HG02870 (cell line): ENCODE measurements at regions not wholly inside any gene's neighbourhood (a gene's known extent, or its start where the extent isn't known, plus 50 kb on each side); places are given as distances from the start of the nearest gene placed in this dataset.
"Not testable (repeated sequence)": the region's sequence is repeated elsewhere in the genome, so short reads cannot be mapped to it uniquely, and the experiment has no call there.

Experiments
- ATAC-seq: cut with Tn5 transposase; IDR thresholded peaks from one replicate; pipeline ENCODE4 v1.9.1; 2021; ENCODE audit warnings: mild to moderate bottlenecking, moderate library complexity; ENCODE audit not compliant: unreplicated experiment

- ATAC-seq = no peak
Measured at GRCh38 chr2:66110608-66111007, 324.3 kb upstream of the MEIS1 start.

DNA sequence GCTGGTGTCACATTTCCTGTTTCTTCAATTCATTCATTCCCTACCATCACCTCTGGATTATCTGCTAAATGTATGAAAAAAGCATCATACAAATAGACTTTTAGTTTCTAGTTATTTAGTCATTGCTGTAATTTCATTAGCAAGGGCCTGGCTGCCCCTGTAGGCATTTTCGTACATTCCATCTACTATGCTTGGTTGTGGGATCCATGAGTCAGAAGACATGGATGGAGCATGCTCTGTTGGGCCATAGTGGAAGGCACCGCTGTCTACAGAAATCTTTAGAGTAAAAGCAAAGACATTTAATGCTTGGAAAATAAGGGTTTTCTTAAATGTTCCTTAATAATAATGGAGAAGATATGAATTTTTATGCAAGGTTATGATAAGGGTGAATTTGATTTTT is 324.8 kb upstream of the MEIS1 start:
- ATAC-seq = no peak

GRCh38 chr2:66109419-66109818 is 325.5 kb upstream of the MEIS1 start:
- no peak for ATAC-seq

DNA sequence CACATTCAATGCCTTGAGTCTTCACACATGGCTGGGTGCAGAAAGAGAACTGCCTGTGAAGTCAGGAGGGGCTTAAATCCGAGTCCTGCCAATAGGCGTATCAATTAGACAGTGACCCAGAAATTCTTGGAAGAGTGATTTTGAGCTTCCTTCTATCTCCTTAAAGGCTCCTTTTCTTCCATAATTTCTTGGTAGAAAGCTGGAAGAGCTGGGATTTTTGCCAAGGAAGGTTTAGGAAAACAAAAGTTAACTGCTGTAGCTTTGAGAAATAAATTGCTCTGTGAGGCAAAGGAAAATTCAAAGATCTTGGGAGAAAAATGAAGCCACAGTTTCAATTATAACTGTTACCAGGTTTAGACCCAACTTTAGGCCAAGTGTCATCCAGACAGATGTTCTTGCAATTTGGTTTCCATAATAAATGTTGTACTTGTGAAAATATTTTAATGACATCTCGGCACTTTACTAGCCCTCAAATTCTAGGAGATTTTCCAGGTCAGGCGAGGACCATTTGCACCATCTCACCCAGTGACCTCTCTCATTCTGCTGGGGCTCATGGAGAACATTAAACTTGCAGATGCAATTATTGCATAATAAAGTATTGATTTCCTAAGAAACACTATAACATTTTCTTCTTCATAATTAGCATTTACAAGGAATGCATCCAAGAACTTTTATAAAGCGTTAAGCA is 329.7 kb upstream of the MEIS1 start:
- no peak for ATAC-seq

DNA sequence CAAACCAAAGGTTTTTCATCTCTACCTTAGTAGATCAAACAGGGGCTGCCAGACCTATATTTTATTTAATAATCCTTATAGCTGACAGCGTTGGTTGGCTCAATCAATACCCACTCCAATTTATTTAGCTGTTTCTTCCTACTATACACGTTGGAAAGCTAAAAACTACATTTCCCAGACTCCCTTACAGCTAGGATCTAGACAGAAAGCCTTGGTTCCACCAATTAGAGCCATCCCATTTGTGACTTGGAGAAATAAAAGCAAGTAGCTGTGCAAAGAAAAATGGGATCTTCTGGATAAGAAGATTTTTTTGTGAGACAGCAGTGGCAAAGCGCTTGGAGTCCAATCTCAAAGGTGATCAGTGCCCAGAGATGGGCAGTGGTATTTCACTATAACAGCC is 331.3 kb upstream of the MEIS1 start:
- ATAC-seq = no peak

- no peak for ATAC-seq
Measured at GRCh38 chr2:66101206-66101605, 333.7 kb upstream of the MEIS1 start.

- ATAC-seq = no peak
Measured at GRCh38 chr2:66095820-66096345, 339.0 kb upstream of the MEIS1 start.

DNA sequence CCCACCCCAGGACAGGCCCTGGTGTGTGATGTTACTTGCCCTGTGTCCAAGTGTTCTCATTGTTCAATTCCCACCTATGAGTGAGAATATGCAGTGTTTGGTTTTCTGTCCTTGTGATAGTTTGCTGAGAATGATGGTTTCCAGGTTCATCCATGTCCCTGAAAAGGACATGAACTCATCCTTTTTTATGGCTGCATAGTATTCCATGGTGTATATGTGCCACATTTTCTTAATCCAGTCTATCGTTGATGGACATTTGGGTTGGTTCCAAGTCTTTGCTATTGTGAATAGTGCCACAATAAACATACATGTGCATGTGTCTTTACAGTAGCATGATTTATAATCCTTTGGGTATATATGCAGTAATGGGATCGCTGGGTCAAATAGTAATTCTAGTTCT is 340.2 kb upstream of the MEIS1 start:
- not testable (repeated sequence) for ATAC-seq

DNA sequence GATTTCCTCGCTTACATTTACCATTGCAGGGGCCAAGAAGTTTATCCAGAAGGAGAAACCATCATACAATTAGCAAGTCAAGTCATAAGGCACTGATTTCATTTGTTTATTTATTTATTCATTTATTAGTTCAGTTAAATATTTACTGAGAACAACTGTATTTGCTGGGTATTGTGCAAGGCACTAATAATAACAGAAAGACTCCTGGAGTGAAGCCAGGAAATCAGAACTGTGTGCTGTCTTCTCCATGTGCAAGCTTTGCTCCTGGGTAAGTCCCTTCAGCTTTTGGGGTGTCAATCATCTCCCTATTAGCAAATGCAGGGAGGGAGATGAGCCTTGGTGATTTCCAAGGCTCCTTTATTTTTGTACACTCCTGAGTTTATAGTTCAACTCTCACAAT is 341.6 kb upstream of the MEIS1 start:
- no peak for ATAC-seq

GRCh38 chr2:66084948-66085590 is 349.9 kb upstream of the MEIS1 start:
- ATAC-seq = no peak

DNA sequence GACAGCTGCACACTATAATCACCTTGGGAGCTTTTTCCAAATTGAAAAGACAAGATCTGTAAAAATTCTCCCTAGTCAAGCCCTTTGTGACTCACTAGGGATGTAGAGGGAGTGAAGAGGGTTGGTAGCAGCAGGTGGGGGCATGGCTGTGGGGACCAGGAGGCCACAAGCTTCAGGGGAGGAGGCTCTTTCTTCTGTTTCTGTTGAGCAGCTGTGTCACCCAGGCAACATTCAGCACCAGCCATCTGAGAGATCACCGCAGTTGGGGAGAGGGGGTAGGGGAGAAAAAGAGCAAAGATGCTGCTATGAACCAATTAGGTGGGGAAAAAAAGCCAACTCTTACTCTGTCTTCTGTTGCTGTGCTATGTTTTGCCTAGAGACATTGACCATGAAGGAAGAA is 352.3 kb upstream of the MEIS1 start:
- ATAC-seq = no peak

DNA sequence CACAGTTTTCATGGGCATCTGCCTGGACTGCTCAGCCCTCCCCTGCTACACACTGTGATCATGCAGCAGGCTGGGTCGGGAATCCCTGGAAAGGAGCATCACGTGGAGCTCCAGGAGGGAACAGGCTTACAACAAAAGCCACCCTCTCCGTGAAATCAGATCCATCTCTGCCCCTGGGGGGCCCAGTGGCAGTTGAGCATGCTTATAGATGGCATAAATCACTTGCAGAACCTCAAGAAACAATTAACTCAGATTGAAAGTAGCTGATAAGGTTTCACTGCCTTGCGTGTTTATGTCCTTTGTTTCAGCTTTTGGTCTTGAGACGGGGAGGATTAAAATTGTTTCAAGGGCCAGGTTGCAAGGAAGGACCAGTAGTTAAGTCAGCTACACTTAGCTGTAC is 354.8 kb upstream of the MEIS1 start:
- ATAC-seq = no peak

DNA sequence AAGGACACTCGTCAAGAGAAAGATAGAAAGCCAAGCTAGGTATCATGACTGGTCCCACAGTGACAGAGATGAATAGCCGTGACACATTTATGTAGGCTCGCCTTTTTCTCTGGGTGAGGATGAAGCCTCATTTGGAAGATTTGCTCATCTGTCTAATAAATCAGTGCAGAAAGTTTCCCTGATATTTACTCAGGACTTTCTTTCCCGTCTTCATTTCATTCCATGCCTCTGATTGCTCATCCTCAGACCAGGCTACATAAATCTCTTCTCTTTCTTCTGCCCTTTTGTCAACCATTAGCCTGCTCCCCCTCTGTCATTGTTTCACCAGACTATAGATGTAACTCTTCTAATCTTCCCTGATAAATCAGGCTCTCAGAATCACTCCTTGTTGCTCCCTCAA is 361.8 kb upstream of the MEIS1 start:
- no peak for ATAC-seq

GRCh38 chr2:66070721-66071602 is 364.0 kb upstream of the MEIS1 start:
- no peak for ATAC-seq

GRCh38 chr2:66069937-66070720 is 364.8 kb upstream of the MEIS1 start:
- ATAC-seq = no peak

GRCh38 chr2:66066032-66066431 is 368.9 kb upstream of the MEIS1 start:
- ATAC-seq = no peak

DNA sequence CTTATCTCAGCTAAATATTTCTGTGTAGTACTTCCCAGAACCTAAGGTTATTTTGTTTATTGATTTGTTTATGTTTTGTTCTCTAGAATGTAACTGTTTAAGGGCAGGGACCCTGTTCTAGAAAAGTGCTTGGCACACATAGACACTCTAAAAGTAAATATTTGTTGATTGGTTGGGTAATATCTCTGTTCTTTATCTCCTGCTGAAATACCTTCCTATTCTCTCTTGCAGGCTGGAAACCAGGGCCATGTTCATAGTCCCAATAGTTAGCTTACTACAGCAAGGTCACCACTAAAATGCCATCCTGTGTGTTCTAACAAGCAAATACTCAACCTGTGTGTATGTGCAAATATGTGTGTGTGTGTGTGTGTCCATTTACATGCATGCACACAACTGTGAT is 375.6 kb upstream of the MEIS1 start:
- ATAC-seq = no peak

DNA sequence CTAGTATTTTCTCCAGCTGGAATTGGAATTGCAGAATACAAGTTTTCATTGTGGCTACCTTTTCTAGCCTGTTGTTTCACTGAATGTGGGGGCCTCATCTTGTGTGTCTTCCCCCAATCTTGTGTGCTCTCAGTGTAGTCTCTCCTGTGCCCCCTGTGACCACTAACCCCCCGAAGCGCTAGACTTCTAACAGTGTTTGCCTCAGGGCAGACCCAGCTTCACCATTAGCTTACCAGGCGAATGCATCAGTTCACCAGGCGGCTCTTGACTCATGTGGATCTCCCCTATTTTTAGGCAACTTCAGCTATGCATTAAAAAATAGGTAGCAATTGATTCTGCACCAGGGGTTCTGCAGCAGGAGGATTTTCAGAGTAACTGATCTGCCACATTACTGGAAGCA is 376.2 kb upstream of the MEIS1 start:
- ATAC-seq = no peak

DNA sequence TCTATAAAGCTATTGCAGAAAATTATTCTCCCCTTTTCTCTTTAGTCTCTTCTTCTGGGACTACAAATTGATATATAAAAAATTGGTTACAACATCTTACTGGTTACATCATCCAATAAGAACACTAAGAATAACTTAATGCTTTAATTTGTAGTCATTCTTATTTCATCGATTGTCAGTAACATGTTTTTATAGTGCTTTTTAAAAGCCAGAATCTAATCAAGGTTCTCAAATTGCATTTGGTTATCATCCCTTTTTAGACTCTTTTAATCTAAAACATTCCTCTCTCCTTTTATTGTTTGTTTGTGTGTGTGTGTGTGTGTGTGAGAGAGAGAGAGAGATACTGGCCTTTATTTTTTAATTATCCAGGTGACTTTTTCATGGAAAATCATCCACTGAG is 377.1 kb upstream of the MEIS1 start:
- ATAC-seq = no peak

GRCh38 chr2:66050392-66050791 is 384.5 kb upstream of the MEIS1 start:
- ATAC-seq = no peak

DNA sequence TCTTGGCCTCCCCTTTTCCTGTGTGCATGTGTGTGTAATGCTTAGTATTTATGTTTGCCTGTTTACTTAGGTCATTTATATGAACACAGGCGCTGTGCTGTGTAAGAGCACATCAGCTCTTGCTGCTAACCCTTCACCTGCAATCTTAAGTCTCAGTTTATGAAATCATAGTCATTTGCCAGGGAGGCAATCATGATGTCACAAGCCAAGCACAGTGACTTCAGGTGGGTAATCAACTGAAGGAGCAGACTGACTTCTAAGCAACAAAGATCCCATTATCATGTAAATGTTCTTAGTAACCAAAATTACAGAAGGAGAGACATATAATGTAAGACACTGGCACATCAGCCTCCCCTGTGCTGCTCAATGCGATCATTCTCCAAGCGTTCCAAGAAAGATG is 386.3 kb upstream of the MEIS1 start:
- ATAC-seq = no peak
